OCI-M1 (cell line): ENCODE measurements at regions not wholly inside any gene's neighbourhood (a gene's known extent, or its start where the extent isn't known, plus 50 kb on each side); places are given as distances from the start of the nearest gene placed in this dataset.

Experiments
- DNase-seq: peaks from one replicate; lab custom pipeline; 2025; lab: John Stamatoyannopoulos, UW

GRCh38 chr15:77709135-77709886 lies 76.6 kb upstream of the LINGO1 start:
- no peak for DNase-seq

- DNase-seq, result no peak
Measured at GRCh38 chr15:77706482-77707244, 74.0 kb upstream of the LINGO1 start.

- DNase-seq, result peak; percentile 22
Measured at GRCh38 chr15:77702211-77702957, 69.7 kb upstream of the LINGO1 start.

GRCh38 chr15:77698481-77698880 lies 65.8 kb upstream of the LINGO1 start:
- no peak for DNase-seq

- DNase-seq, result no peak
Measured at GRCh38 chr15:77697893-77698292, 65.2 kb upstream of the LINGO1 start.

GRCh38 chr15:77696871-77697270 lies 64.2 kb upstream of the LINGO1 start:
- no peak for DNase-seq

- DNase-seq, result no peak
Measured at GRCh38 chr15:77695961-77696582, 63.4 kb upstream of the LINGO1 start.

GRCh38 chr15:77695548-77695947 lies 62.8 kb upstream of the LINGO1 start:
- no peak for DNase-seq

- DNase-seq, result no peak
Measured at GRCh38 chr15:77693576-77693975, 60.9 kb upstream of the LINGO1 start.

GRCh38 chr15:77692614-77693013 lies 59.9 kb upstream of the LINGO1 start:
- no peak for DNase-seq

GRCh38 chr15:77691607-77692006 lies 58.9 kb upstream of the LINGO1 start:
- no peak for DNase-seq

GRCh38 chr15:77689821-77690220 lies 57.1 kb upstream of the LINGO1 start:
- no peak for DNase-seq

- DNase-seq, result no peak
Measured at GRCh38 chr15:77688693-77689092, 56.0 kb upstream of the LINGO1 start.

GRCh38 chr15:77688266-77688665 lies 55.6 kb upstream of the LINGO1 start:
- no peak for DNase-seq

- DNase-seq, result no peak
Measured at GRCh38 chr15:77685082-77685815, 52.5 kb upstream of the LINGO1 start.

- no peak for DNase-seq
Measured at GRCh38 chr15:77684341-77685081, 51.8 kb upstream of the LINGO1 start.

GRCh38 chr15:77682564-77682963 lies 49.9 kb upstream of the LINGO1 start:
- no peak for DNase-seq
